ENCODE measurements at regions not wholly inside any gene's neighbourhood (a gene's known extent, or its start where the extent isn't known, plus 50 kb on each side); places are given as distances from the start of the nearest gene placed in this dataset.

GRCh38 chr2:150589681-150590080, 102.2 kb upstream of the RND3 start:
- Histone ChIP-seq H3K9me3 (ENCODE audit: low read depth, low read length) (no peaks in the 10 kb centered on the region), H3K36me3 (ENCODE audit: insufficient read depth, low read length) (no peaks in the 10 kb centered on the region), H3K27ac (no peak overlapping the region), H3K4me3 (no peak overlapping the region), H3K9ac (ENCODE audit: insufficient read length) (no peak overlapping the region)
- DNase-seq (ENCODE audit: low read depth, low spot score): no peak
- TF ChIP-seq POLR2AphosphoS5 (IDR thresholded peaks at IDR 0.05; ENCODE audit: borderline replicate concordance, low read depth, low read length) (no peak), FOXP2 (optimal IDR thresholded peaks at IDR 0.05; ENCODE audit: control extremely low read depth, extremely low read length, insufficient read depth) (no peak), EZH2 (IDR thresholded peaks at IDR 0.05) (no peak)

- TF ChIP-seq EZH2 (IDR thresholded peaks at IDR 0.05) (no peak), FOXP2 (optimal IDR thresholded peaks at IDR 0.05; ENCODE audit: control extremely low read depth, extremely low read length, insufficient read depth) (no peak), POLR2AphosphoS5 (IDR thresholded peaks at IDR 0.05; ENCODE audit: borderline replicate concordance, low read depth, low read length) (no peak)
- no peaks in the 10 kb centered on the region for H3K36me3 ChIP-seq (ENCODE audit: insufficient read depth, low read length)
- no peak overlapping the region for H3K27ac ChIP-seq
- DNase-seq (ENCODE audit: low read depth, low spot score): no peak
- no peak overlapping the region for H3K4me3 ChIP-seq
- H3K9ac ChIP-seq (ENCODE audit: insufficient read length): no peak overlapping the region
- H3K9me3 ChIP-seq (ENCODE audit: low read depth, low read length): no peaks in the 10 kb centered on the region
Observed at GRCh38 chr2:150588506-150588870, 101.0 kb upstream of the RND3 start.

- Histone ChIP-seq H3K36me3 (ENCODE audit: insufficient read depth, low read length) (no peaks in the 10 kb centered on the region), H3K4me3 (peak overlapping the region; percentile 13; the same call in 1 of the 2 replicates), H3K9me3 (ENCODE audit: low read depth, low read length) (no peaks in the 10 kb centered on the region), H3K9ac (ENCODE audit: insufficient read length) (no peak overlapping the region), H3K27ac (0 out of 2 replicates have a peak overlapping the region, but pooled peaks have one; percentile 4)
- no peak for DNase-seq (ENCODE audit: low read depth, low spot score)
- no peak for TF ChIP-seq FOXP2 (optimal IDR thresholded peaks at IDR 0.05; ENCODE audit: control extremely low read depth, extremely low read length, insufficient read depth)
- TF ChIP-seq POLR2AphosphoS5 (IDR thresholded peaks at IDR 0.05; ENCODE audit: borderline replicate concordance, low read depth, low read length): no peak
- TF ChIP-seq EZH2 (IDR thresholded peaks at IDR 0.05): no peak
Observed at GRCh38 chr2:150587547-150588505, 100.4 kb upstream of the RND3 start.

GRCh38 chr2:150586858-150587257, 99.4 kb upstream of the RND3 start:
- Histone ChIP-seq H3K9me3 (ENCODE audit: low read depth, low read length) (no peaks in the 10 kb centered on the region), H3K4me3 (no peak overlapping the region), H3K27ac (no peak overlapping the region), H3K36me3 (ENCODE audit: insufficient read depth, low read length) (no peaks in the 10 kb centered on the region), H3K9ac (ENCODE audit: insufficient read length) (no peak overlapping the region)
- TF ChIP-seq FOXP2 (optimal IDR thresholded peaks at IDR 0.05; ENCODE audit: control extremely low read depth, extremely low read length, insufficient read depth) (no peak), POLR2AphosphoS5 (IDR thresholded peaks at IDR 0.05; ENCODE audit: borderline replicate concordance, low read depth, low read length) (no peak), EZH2 (IDR thresholded peaks at IDR 0.05) (no peak)
- no peak for DNase-seq (ENCODE audit: low read depth, low spot score)

- no peaks in the 10 kb centered on the region for H3K36me3 ChIP-seq (ENCODE audit: insufficient read depth, low read length)
- DNase-seq (ENCODE audit: low read depth, low spot score): no peak
- H3K9ac ChIP-seq (ENCODE audit: insufficient read length): no peak overlapping the region
- TF ChIP-seq FOXP2 (optimal IDR thresholded peaks at IDR 0.05; ENCODE audit: control extremely low read depth, extremely low read length, insufficient read depth): no peak
- no peak for TF ChIP-seq POLR2AphosphoS5 (IDR thresholded peaks at IDR 0.05; ENCODE audit: borderline replicate concordance, low read depth, low read length)
- TF ChIP-seq EZH2 (IDR thresholded peaks at IDR 0.05): no peak
- H3K27ac ChIP-seq: no peak overlapping the region
- H3K4me3 ChIP-seq: no peak overlapping the region
- H3K9me3 ChIP-seq (ENCODE audit: low read depth, low read length): no peaks in the 10 kb centered on the region
Observed at GRCh38 chr2:150585221-150585971, 97.9 kb upstream of the RND3 start.

- DNase-seq (ENCODE audit: low read depth, low spot score): no peak
- no peak for TF ChIP-seq POLR2AphosphoS5 (IDR thresholded peaks at IDR 0.05; ENCODE audit: borderline replicate concordance, low read depth, low read length)
- TF ChIP-seq EZH2 (IDR thresholded peaks at IDR 0.05): no peak
- no peak for TF ChIP-seq FOXP2 (optimal IDR thresholded peaks at IDR 0.05; ENCODE audit: control extremely low read depth, extremely low read length, insufficient read depth)
Observed at GRCh38 chr2:150584081-150584480, 96.6 kb upstream of the RND3 start.

GRCh38 chr2:150581717-150582472, 94.4 kb upstream of the RND3 start:
- Histone ChIP-seq H3K36me3 (ENCODE audit: insufficient read depth, low read length) (no peaks in the 10 kb centered on the region), H3K9me3 (ENCODE audit: low read depth, low read length) (no peaks in the 10 kb centered on the region), H3K4me3 (no peak overlapping the region), H3K27ac (no peak overlapping the region), H3K9ac (ENCODE audit: insufficient read length) (no peak overlapping the region)
- DNase-seq (ENCODE audit: low read depth, low spot score): no peak
- no peak for TF ChIP-seq EZH2 (IDR thresholded peaks at IDR 0.05)

More at GRCh38 chr2:150584081-150584480, 96.6 kb upstream of the RND3 start:
- H3K36me3 ChIP-seq (ENCODE audit: insufficient read depth, low read length): no peaks in the 10 kb centered on the region
- H3K4me3 ChIP-seq: no peak overlapping the region
- no peaks in the 10 kb centered on the region for H3K9me3 ChIP-seq (ENCODE audit: low read depth, low read length)
- no peak overlapping the region for H3K9ac ChIP-seq (ENCODE audit: insufficient read length)
- H3K27ac ChIP-seq: no peak overlapping the region

- no peaks in the 10 kb centered on the region for H3K36me3 ChIP-seq (ENCODE audit: insufficient read depth, low read length)
- H3K27ac ChIP-seq: no peak overlapping the region
- no peak overlapping the region for H3K9ac ChIP-seq (ENCODE audit: insufficient read length)
- no peak overlapping the region for H3K4me3 ChIP-seq
- DNase-seq (ENCODE audit: low read depth, low spot score): no peak
- H3K9me3 ChIP-seq (ENCODE audit: low read depth, low read length): no peaks in the 10 kb centered on the region
- no peak for TF ChIP-seq FOXP2 (optimal IDR thresholded peaks at IDR 0.05; ENCODE audit: control extremely low read depth, extremely low read length, insufficient read depth)
- no peak for TF ChIP-seq EZH2 (IDR thresholded peaks at IDR 0.05)
- TF ChIP-seq POLR2AphosphoS5 (IDR thresholded peaks at IDR 0.05; ENCODE audit: borderline replicate concordance, low read depth, low read length): no peak
Observed at GRCh38 chr2:150578481-150578880, 91.0 kb upstream of the RND3 start.
